Nephron progenitor cell (in vitro differentiated cells): ENCODE measurements at regions not wholly inside any gene's neighbourhood (a gene's known extent, or its start where the extent isn't known, plus 50 kb on each side); places are given as distances from the start of the nearest gene placed in this dataset.

Experiments
- DNase-seq: peaks from one replicate; pipeline ENCODE4 v3.0.0; 2021
- H3K27ac Mint-ChIP-seq: 2 replicates; pipeline ENCODE4 v1.8.0; 2021; ENCODE audit warnings: mild to moderate bottlenecking, moderate library complexity, mixed read lengths
- H3K27me3 Mint-ChIP-seq: 2 replicates; pipeline ENCODE4 v1.8.0; 2021; ENCODE audit warnings: mild to moderate bottlenecking, low read depth, mixed read lengths; ENCODE audit not compliant: poor library complexity
- H3K36me3 Mint-ChIP-seq: 2 replicates; pipeline ENCODE4 v1.8.0; 2021; ENCODE audit warnings: low read depth, mixed read lengths
- H3K4me1 Mint-ChIP-seq: 2 replicates; pipeline ENCODE4 v1.8.0; 2021; ENCODE audit warnings: mixed read lengths
- H3K4me3 Mint-ChIP-seq: 2 replicates; pipeline ENCODE4 v1.8.0; 2021; ENCODE audit warnings: mild to moderate bottlenecking, moderate library complexity, mixed read lengths
- H3K9me3 Mint-ChIP-seq: 2 replicates; pipeline ENCODE4 v1.8.0; 2021; ENCODE audit warnings: mild to moderate bottlenecking, moderate library complexity, mixed read lengths
- TF ChIP-seq, protein P1 (sequence below): fragments of 200-600 bp; sonication (generic); IDR thresholded peaks from 2 replicates; pipeline ENCODE4 v1.5.0; 2021; ENCODE audit warnings: antibody characterized with exemption

DNA sequence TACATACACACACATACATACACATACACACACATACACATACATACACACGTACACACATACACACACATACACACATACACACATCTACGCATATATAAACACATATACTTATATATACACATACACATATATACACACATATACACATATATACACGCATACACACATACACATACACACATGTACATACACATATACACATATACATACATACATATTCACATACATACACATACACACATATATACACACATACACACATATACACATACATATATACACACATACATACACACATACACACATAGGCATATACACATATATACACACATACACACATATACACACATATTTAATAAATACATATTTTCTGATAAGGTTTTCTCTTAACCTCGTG, 324.0 kb downstream of the RPS6KC1 start:
- no peak overlapping the region for H3K4me3 Mint-ChIP-seq
- DNase-seq: no peak
- peaks cover 4% of the 10 kb centered on the region for H3K9me3 Mint-ChIP-seq
- H3K36me3 Mint-ChIP-seq: peaks cover 9% of the 10 kb centered on the region
- H3K27me3 Mint-ChIP-seq: peaks cover 7% of the 10 kb centered on the region
- no peak overlapping the region for H3K27ac Mint-ChIP-seq
- peaks cover 11% of the 10 kb centered on the region for H3K4me1 Mint-ChIP-seq
- TF ChIP-seq, protein P1, sequence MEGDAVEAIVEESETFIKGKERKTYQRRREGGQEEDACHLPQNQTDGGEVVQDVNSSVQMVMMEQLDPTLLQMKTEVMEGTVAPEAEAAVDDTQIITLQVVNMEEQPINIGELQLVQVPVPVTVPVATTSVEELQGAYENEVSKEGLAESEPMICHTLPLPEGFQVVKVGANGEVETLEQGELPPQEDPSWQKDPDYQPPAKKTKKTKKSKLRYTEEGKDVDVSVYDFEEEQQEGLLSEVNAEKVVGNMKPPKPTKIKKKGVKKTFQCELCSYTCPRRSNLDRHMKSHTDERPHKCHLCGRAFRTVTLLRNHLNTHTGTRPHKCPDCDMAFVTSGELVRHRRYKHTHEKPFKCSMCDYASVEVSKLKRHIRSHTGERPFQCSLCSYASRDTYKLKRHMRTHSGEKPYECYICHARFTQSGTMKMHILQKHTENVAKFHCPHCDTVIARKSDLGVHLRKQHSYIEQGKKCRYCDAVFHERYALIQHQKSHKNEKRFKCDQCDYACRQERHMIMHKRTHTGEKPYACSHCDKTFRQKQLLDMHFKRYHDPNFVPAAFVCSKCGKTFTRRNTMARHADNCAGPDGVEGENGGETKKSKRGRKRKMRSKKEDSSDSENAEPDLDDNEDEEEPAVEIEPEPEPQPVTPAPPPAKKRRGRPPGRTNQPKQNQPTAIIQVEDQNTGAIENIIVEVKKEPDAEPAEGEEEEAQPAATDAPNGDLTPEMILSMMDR: no peak

DNA sequence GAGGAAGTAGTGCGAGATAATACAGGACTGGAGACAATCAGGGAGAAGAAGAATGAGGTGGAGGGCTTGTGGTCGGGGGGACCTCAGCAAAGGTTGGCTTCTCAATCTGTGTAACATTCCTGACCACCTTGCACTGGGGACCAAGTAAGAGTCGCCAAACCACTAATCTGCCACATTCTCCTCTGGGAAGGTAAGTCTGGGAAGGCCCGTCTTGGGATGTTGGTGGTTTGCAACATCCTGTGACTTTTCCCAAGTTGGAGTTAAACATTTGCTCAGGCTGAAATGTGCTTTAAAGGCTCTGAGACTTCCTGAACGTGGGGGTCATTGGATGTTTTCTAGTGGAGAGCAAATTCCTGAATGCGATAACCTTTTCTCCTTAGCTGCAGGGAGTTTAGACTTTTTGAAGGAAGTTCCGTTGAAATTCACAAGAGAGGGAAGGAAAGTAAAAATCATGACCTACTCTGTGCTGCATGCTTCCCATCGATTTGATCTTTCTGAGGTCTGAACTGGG, 325.9 kb downstream of the RPS6KC1 start:
- Mint-ChIP-seq H3K9me3 (peaks cover 4% of the 10 kb centered on the region), H3K4me1 (peaks cover 21% of the 10 kb centered on the region), H3K36me3 (peaks cover 9% of the 10 kb centered on the region), H3K27me3 (peaks cover 4% of the 10 kb centered on the region), H3K4me3 (no peak overlapping the region), H3K27ac (no peak overlapping the region)
- DNase-seq: no peak
- TF ChIP-seq, protein P1: no peak

DNA sequence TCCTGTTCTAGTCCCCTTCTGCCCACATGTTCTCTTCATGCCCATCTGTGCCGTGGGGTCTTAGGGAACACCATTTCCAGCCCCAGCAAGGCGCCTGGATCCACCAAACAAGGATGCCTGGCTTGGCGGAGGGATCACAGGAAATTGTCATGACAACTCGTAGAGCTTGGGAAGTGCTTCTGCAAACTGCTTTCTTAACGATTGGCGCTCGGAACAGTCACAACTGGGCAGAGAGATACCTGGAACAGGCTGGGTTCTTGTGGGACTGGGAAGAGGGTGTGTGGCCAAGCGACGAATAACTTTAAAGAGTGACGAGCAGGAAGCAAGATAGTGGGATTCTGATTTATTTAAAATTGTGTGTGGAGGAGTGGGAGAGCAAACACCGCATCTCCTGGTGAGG, 329.8 kb downstream of the RPS6KC1 start:
- no peak overlapping the region for H3K4me3 Mint-ChIP-seq
- TF ChIP-seq, protein P1: no peak
- peak overlapping the region; percentile 23 for H3K27ac Mint-ChIP-seq
- H3K4me1 Mint-ChIP-seq: peaks cover 22% of the 10 kb centered on the region
- peaks cover 9% of the 10 kb centered on the region for H3K27me3 Mint-ChIP-seq
- H3K36me3 Mint-ChIP-seq: peaks cover 9% of the 10 kb centered on the region
- DNase-seq: no peak
- H3K9me3 Mint-ChIP-seq: peaks cover 4% of the 10 kb centered on the region

DNA sequence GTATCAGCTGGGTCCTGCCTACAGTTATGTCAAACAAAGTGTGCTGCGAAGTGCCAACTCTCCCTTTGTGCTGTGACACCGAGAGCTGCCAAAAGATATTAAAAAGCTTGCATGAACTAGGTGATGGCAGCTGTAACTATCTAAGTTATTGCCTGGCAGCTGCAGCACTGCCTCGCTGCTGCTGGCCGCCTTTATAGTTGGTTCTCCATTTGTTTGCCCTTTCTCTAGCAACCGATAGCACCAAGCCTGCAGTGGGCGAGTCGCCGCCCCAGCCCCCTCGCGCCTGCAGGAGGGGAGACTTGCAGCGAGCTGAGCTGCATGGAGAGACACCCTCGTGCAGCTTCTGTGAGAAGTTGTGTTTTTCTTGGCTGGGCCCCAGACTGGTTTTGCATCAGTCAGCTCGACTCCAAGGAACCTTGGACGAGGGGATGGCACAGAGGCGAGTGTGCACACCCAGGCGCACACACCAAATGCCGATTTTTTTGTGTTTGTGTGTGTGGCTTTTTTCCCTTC, 330.6 kb downstream of the RPS6KC1 start:
- no peak for DNase-seq
- Mint-ChIP-seq H3K4me1 (peaks cover 30% of the 10 kb centered on the region), H3K4me3 (no peak overlapping the region), H3K9me3 (peaks cover 4% of the 10 kb centered on the region), H3K27me3 (peaks cover 12% of the 10 kb centered on the region), H3K27ac (no peak overlapping the region), H3K36me3 (peaks cover 9% of the 10 kb centered on the region)
- TF ChIP-seq, protein P1: no peak

DNA sequence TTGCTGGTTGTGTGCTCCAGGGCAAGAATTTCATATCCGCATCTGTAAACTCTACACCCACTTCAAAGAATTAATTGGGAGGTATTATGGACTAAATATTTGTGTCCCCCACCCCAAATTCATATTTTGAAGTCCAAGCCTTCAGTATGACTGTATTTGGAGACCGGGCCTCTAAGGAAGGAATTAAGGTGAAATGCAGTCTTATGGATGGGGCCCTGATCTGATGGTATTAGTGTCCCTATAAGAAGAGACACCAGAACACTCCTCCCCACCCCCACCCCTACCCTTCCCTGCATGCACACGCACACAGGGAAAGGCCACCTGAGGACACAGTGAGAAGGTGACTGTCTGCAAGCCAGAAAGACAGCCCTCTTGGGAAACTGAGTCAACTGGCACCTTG, 332.4 kb downstream of the RPS6KC1 start:
- H3K4me1 Mint-ChIP-seq: peaks cover 33% of the 10 kb centered on the region
- H3K27ac Mint-ChIP-seq: no peak overlapping the region
- peaks cover 4% of the 10 kb centered on the region for H3K9me3 Mint-ChIP-seq
- peaks cover 9% of the 10 kb centered on the region for H3K36me3 Mint-ChIP-seq
- TF ChIP-seq, protein P1: no peak
- H3K27me3 Mint-ChIP-seq: peaks cover 19% of the 10 kb centered on the region
- no peak for DNase-seq
- H3K4me3 Mint-ChIP-seq: no peak overlapping the region

DNA sequence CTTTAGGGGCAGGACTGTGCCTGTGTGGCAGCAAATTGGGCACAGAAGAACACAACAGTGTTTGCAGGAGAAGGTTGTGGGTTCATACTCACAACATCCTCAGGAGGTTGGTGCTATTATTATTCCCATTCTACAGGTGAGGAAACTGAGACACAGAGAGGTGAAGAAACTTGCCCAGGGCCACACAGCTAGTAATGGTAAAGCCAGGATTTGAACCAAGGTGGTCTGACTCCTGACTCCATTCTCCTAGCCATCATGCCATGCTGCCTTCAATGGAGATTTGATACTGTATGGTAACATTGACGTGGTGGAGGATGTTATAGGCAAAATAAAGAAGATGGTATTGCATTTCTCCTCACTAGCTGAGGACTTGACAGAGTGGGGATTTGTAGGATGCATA, 334.2 kb downstream of the RPS6KC1 start:
- Mint-ChIP-seq H3K4me3 (no peak overlapping the region), H3K27me3 (peaks cover 15% of the 10 kb centered on the region), H3K4me1 (peaks cover 46% of the 10 kb centered on the region), H3K9me3 (no peaks in the 10 kb centered on the region), H3K27ac (no peak overlapping the region), H3K36me3 (no peaks in the 10 kb centered on the region)
- DNase-seq: no peak
- TF ChIP-seq, protein P1: no peak
